Hematopoietic multipotent progenitor cell treated with erythropoietin and hydrocortisone succinate and interleukin-3 and kit ligand, for 17 days (in vitro differentiated cells): ENCODE measurements at regions not wholly inside any gene's neighbourhood (a gene's known extent, or its start where the extent isn't known, plus 50 kb on each side); places are given as distances from the start of the nearest gene placed in this dataset.

Source experiments
- DNase-seq: peaks from one replicate; pipeline ENCODE4 v3.0.0-alpha.2; 2015; ENCODE audit warnings: low spot score

- DNase-seq: no peak
These were observed 271.5 kb upstream of the COL8A1 start for GRCh38 chr3:99366663-99367429.

GRCh38 chr3:99365979-99366378, 272.4 kb upstream of the COL8A1 start:
- DNase-seq: no peak

DNA sequence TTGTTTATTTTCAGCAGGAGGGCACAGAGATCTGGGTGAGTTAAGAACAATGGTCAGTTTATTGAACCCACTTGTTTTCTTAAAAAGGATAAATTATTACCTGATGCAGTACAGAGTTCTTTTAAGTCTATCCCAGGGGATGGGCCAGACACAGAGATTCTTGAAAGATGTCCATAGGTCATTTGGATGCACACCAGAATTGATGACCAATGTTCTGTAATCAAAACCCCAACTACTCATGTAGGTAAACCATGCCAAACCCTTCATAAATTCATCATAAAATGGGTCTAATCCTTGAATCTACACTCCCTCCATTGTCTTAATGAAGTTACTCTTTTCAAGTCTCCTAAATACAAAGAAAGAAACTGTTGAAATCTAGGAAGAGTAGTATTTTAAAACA, 273.0 kb upstream of the COL8A1 start:
- no peak for DNase-seq

GRCh38 chr3:99357131-99357530, 281.3 kb upstream of the COL8A1 start:
- no peak for DNase-seq

- DNase-seq: no peak
These were observed 281.7 kb upstream of the COL8A1 start for GRCh38 chr3:99356696-99357095.

DNA sequence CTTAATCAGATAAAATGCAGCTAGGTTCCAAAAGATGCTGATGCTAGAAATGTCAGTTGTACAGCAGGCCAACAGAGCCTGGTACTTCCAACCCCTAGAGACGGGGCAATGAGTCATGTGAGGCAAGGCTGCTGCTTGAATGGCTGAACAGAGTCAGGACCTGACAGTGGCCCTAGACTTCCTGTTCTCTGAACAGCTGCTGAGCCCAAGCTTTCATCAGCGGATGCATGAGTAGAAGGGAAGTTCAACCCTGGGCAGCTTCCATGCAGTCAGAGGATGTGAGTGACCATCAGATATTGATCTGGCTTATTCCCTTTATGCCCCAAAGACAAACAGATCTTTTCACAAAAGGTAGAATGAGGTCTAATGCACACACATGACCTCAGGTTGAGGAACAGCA, 282.9 kb upstream of the COL8A1 start:
- no peak for DNase-seq

GRCh38 chr3:99352811-99353210, 285.6 kb upstream of the COL8A1 start:
- DNase-seq: no peak

GRCh38 chr3:99351122-99351521, 287.3 kb upstream of the COL8A1 start:
- no peak for DNase-seq

- no peak for DNase-seq
These were observed 289.9 kb upstream of the COL8A1 start for GRCh38 chr3:99348451-99348850.

DNA sequence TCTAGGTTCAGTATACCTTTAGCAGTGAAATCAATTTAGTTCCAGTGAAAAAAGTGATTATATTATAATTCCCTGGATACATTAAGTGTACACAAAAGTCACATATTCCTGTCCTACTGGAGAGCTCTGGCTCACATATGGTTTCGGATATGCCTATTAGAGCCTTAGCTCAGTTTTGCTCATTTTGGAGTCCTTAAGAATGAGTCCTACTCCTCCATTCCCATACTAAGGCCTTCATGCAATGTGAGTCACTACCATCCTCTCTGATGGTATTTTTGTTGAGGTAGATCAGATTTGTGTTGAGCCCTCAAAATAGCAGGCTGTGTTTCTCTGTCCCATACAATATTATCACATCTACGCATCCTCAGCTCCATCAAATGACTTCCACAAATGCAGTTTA, 294.2 kb upstream of the COL8A1 start:
- no peak for DNase-seq

DNA sequence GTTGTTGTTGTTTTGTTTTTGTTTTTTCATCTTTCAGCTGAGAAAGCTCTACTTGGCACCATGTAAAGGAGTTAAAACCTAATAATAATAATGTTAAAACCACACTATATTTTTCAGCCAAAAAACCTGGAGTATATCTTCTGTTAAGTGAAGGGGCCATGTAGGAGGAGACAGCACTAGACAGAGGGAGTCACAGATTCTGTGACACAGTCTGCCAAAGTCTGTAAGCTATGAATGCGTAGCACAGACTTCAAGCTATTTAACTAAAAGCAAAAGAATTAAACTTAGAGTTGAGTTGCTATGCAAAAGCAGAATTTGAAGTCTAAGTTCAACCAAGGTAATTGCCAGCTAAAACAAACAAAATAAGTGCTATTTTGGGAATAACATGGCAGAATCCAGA, 296.0 kb upstream of the COL8A1 start:
- no peak for DNase-seq

DNA sequence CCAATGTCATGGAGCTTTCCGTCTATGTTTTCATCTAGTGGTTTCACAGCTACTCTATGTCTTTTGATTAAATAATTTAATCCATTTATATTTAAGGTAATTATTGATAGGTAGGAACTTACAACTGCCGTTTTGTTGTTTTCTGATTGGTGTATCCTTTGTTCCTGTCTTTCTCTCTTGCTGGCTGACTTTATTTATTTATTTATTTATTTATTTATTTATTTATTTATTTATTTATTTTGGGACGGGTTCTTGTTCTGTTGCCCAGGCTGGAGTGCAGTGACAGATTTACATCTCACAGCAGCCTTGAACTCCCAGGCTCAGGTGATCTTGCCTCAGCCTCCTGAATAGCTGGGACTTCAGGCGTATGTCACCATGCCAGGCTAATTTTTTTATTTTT, 299.2 kb upstream of the COL8A1 start:
- no peak for DNase-seq

GRCh38 chr3:99332718-99333117, 305.7 kb upstream of the COL8A1 start:
- no peak for DNase-seq

DNA sequence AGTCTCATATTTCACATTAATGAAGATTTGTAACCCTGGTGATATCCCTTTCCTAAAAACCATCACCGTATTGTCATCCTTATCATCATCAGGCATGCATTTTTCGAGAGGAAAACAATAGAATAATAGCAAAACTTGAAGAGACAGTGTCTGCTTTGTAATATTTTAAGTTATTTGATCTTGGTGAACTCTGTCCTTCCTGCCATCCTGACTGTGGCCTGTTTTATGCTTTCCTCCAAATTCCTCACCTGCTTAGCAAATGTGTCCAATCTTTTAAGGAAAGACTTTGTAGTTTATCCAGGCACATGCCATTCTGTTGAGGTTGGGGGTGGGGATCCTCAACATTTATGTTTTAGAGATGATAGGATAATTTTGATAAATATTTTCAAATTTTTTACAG, 306.1 kb upstream of the COL8A1 start:
- DNase-seq: no peak

GRCh38 chr3:99330924-99331532, 307.4 kb upstream of the COL8A1 start:
- no peak for DNase-seq

- no peak for DNase-seq
These were observed 308.1 kb upstream of the COL8A1 start for GRCh38 chr3:99330281-99330680.

- DNase-seq: no peak
These were observed 313.0 kb upstream of the COL8A1 start for GRCh38 chr3:99325402-99325801.

GRCh38 chr3:99324636-99325203, 313.7 kb upstream of the COL8A1 start:
- no peak for DNase-seq

DNA sequence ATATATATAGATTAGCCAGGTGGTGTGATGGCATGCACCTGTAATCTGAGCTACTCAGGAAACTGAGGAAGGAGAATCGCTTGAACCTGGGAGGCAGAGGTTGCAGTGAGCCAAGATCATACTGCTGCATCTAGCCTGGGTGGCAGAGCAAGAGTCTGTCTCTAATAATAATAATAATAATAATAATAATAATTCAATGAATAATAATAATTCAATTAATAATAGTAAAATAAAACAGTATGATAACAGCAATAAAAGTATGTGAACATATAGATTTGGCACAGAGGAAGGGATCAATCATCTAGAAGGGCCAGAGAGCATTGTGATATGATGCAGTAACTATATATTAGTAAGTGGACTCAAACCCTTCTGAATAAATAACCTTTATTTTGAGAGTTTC, 314.5 kb upstream of the COL8A1 start:
- DNase-seq: no peak

DNA sequence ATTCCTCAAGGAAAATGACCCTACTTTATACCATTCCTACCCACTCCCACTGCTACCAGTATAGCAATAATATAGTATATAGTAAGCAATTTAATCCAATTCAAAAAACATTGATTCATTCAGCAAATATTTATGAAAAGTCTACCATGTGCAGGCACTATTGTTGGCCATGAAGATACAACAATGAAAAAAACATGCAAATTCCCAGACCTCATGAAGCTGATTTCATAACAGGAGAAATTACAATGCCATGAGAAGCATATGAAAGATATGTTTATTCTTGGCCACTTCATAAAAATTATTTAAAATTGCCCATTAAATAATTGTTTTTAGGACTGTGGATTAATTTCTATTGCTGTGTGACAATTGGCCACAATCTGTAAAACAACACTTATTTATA, 315.8 kb upstream of the COL8A1 start:
- no peak for DNase-seq

GRCh38 chr3:99321261-99321660, 317.1 kb upstream of the COL8A1 start:
- DNase-seq: no peak

DNA sequence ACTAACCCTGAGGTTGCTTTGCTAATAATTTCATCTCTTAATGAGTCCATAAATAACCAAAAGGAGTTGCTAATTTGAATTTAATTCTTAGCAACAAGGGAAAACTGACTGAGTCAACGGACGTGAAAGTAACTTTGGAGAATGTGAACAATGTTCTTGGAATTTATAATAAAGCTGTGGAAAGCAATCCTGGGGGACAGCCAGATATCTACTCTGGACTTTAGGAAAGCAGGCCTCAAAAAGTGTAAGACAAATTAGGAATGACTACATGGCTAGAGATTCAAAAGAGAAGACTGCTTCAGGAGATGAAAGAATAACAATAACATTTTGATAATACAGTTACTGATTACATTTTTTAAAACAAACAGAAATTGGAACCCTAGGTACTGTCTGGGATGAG, 318.4 kb upstream of the COL8A1 start:
- no peak for DNase-seq

DNA sequence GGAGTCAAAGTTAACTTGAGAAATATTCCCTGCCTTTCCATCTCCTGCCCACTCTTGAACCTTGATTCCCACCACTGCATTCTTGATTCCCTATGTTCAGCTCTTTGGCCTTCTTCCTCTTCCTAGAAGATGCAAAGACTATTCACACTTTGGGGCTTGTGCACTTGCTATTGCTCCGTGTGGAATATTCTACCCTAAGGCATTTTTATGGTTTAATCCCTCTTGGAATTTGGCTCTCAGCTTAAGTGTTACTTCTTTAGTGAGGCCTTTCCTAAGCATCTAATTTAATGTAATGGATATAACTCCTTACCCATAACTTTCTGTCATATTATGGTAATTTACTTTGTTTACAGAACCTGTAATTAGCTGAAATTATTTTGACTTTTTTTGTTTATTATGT, 318.9 kb upstream of the COL8A1 start:
- DNase-seq: no peak

DNA sequence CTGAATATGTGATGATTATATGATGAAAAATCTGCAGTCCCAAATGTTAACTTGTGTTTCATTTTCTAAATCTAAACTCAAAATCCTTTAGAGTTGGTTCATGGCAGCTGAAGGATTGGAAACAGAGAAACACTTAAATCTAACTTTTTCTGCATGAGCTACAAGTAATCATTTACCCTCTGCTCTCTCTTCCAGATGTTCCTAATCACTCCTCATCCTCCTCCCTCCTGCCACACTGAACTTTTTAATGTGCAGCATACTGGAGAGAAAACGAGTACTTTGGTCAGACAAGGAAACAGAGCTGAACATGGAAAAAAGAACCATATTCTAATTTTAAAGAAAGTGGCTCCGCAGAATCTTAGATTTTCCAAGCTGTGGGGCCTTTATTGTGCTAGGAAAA, 321.2 kb upstream of the COL8A1 start:
- no peak for DNase-seq
